ENCODE measurements at regions not wholly inside any gene's neighbourhood (a gene's known extent, or its start where the extent isn't known, plus 50 kb on each side); places are given as distances from the start of the nearest gene placed in this dataset.
"Not testable (repeated sequence)": the region's sequence is repeated elsewhere in the genome, so short reads cannot be mapped to it uniquely, and the experiment has no call there.

- DNase-seq: no peak
Observed at GRCh38 chr13:21917086-21918015, 246.5 kb downstream of the FGF9 start.

GRCh38 chr13:21920802-21921201 is 249.9 kb downstream of the FGF9 start:
- DNase-seq: not testable (repeated sequence)

- DNase-seq: no peak
Observed at GRCh38 chr13:21924958-21925357, 254.1 kb downstream of the FGF9 start.

- no peak for DNase-seq
Observed at GRCh38 chr13:21925720-21926119, 254.8 kb downstream of the FGF9 start.

- no peak for DNase-seq
Observed at GRCh38 chr13:21929400-21929799, 258.5 kb downstream of the FGF9 start.

GRCh38 chr13:21930536-21930935 is 259.7 kb downstream of the FGF9 start:
- no peak for DNase-seq

- no peak for DNase-seq
Observed at GRCh38 chr13:21932578-21932977, 261.7 kb downstream of the FGF9 start.

GRCh38 chr13:21932996-21933395 is 262.1 kb downstream of the FGF9 start:
- no peak for DNase-seq

GRCh38 chr13:21934284-21934683 is 263.4 kb downstream of the FGF9 start:
- no peak for DNase-seq

- DNase-seq: no peak
Observed at GRCh38 chr13:21936674-21937073, 265.8 kb downstream of the FGF9 start.

- DNase-seq: no peak
Observed at GRCh38 chr13:21938168-21938567, 267.3 kb downstream of the FGF9 start.

- DNase-seq: no peak
Observed at GRCh38 chr13:21938636-21939035, 267.8 kb downstream of the FGF9 start.

- DNase-seq: no peak
Observed at GRCh38 chr13:21942061-21942460, 271.2 kb downstream of the FGF9 start.

- no peak for DNase-seq
Observed at GRCh38 chr13:21944610-21945009, 273.7 kb downstream of the FGF9 start.

- no peak for DNase-seq
Observed at GRCh38 chr13:21945195-21945594, 274.3 kb downstream of the FGF9 start.

- DNase-seq: no peak
Observed at GRCh38 chr13:21946964-21947363, 276.1 kb downstream of the FGF9 start.

GRCh38 chr13:21948769-21949474 is 278.0 kb downstream of the FGF9 start:
- no peak for DNase-seq

- DNase-seq: no peak
Observed at GRCh38 chr13:21949818-21950429, 279.1 kb downstream of the FGF9 start.

- no peak for DNase-seq
Observed at GRCh38 chr13:21956666-21957065, 285.8 kb downstream of the FGF9 start.

- DNase-seq: no peak
Observed at GRCh38 chr13:21957833-21958232, 287.0 kb downstream of the FGF9 start.

GRCh38 chr13:21960108-21960507 is 289.2 kb downstream of the FGF9 start:
- DNase-seq: no peak

- DNase-seq: no peak
Observed at GRCh38 chr13:21964686-21965085, 293.8 kb downstream of the FGF9 start.

- DNase-seq: no peak
Observed at GRCh38 chr13:21965095-21965494, 294.2 kb downstream of the FGF9 start.

GRCh38 chr13:21966014-21966413 is 295.1 kb downstream of the FGF9 start:
- no peak for DNase-seq

Measured in activated CD4-positive, alpha-beta T cell treated with anti-CD3 and anti-CD28 coated beads, Interleukin-10, Interleukin-2, amounts not matched to agents 100 ng/mL and 50 ng/mL, durations not matched to agents 16 hours and 8 hours (primary cell).